GM12878 (cell line): ENCODE measurements at regions not wholly inside any gene's neighbourhood (a gene's known extent, or its start where the extent isn't known, plus 50 kb on each side); places are given as distances from the start of the nearest gene placed in this dataset.

ENCODE experiments used
- BHLHE40 ChIP-seq, 2 experiments: fragments of 450-650 bp in 1 of 2; IDR thresholded peaks; 2 replicates each; pipeline ENCODE4 v1.6.1; 2011 to 2017; ENCODE audit warnings: low read depth in 2 of 2, borderline replicate concordance in 1 of 2, improper control_type of control experiment in 1 of 2, low read length in 1 of 2, mild to moderate bottlenecking in 1 of 2
- NR2F1 ChIP-seq: fragments of 450-650 bp; conservative IDR thresholded peaks from 2 replicates; pipeline ENCODE4 v1.6.1; 2017; ENCODE audit warnings: mild to moderate bottlenecking
- POLR2AphosphoS2 ChIP-seq: IDR thresholded peaks from 2 replicates; pipeline ENCODE4 v1.6.1; 2011; ENCODE audit warnings: low read depth, mild to moderate bottlenecking, low read length, improper control_type of control experiment, moderate library complexity
- RBBP5 ChIP-seq: fragments of 200-600 bp; sonication (generic); conservative IDR thresholded peaks from 2 replicates; pipeline ENCODE4 v1.6.1; 2016
- SIX5 ChIP-seq: IDR thresholded peaks from 2 replicates; pipeline ENCODE4 v1.6.1; 2011; ENCODE audit warnings: mild to moderate bottlenecking, low read depth, low read length, moderate library complexity; ENCODE audit not compliant: severe bottlenecking
- SP1 ChIP-seq: IDR thresholded peaks from one replicate; pipeline ENCODE4 v1.6.1; 2011; ENCODE audit warnings: low read depth, low read length
- TCF12 ChIP-seq: IDR thresholded peaks from 2 replicates; pipeline ENCODE4 v1.6.1; 2011; ENCODE audit warnings: low read depth, mild to moderate bottlenecking, low read length
- TF ChIP-seq, protein P1 (sequence below): fragments of 450-650 bp; formaldehyde crosslinking; IDR thresholded peaks from 2 replicates; pipeline ENCODE4 v1.4.0; 2022; ENCODE audit warnings: mild to moderate bottlenecking, moderate library complexity
- TF ChIP-seq, protein P2 (sequence below): fragments of 150-350 bp; IDR thresholded peaks from 2 replicates; pipeline ENCODE4 v1.6.1; 2014; ENCODE audit warnings: mild to moderate bottlenecking, low read depth, low read length
- TF ChIP-seq, protein P3 (sequence below): IDR thresholded peaks from 2 replicates; pipeline ENCODE4 v1.6.1; 2012; ENCODE audit warnings: improper control_type of control experiment, low read depth, low read length; ENCODE audit not compliant: insufficient replicate concordance

DNA sequence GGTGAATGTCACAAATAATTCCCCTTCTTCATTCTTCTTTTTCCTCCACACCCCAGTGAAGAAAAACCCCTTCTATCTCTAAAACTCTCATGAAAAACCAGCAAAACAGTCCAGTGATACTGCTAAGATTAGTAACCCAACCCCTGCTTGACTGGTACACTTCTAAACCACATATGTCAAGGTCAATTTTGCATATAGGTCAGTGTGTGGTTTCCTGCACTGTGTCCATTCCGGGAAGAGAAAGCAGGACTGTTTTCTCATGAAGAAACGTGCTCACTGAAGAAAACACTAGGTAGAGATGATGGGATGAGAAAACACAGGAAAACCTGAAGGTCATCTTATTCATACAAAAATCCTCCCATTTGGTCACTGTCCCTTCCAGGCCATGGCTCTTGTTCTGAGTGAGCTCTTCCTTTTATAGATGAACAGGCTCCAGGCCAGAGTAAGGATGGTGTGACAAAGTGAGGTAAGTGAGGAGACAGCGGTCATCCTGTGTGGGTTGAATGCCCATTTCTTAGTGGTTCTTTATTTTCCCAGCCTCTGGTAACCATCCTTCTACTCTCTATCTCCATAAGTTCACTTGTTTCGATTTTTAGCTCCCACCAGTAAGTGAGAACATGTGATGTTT, 122.7 kb downstream of the FASLG start (continued):
- TF ChIP-seq, protein P1, sequence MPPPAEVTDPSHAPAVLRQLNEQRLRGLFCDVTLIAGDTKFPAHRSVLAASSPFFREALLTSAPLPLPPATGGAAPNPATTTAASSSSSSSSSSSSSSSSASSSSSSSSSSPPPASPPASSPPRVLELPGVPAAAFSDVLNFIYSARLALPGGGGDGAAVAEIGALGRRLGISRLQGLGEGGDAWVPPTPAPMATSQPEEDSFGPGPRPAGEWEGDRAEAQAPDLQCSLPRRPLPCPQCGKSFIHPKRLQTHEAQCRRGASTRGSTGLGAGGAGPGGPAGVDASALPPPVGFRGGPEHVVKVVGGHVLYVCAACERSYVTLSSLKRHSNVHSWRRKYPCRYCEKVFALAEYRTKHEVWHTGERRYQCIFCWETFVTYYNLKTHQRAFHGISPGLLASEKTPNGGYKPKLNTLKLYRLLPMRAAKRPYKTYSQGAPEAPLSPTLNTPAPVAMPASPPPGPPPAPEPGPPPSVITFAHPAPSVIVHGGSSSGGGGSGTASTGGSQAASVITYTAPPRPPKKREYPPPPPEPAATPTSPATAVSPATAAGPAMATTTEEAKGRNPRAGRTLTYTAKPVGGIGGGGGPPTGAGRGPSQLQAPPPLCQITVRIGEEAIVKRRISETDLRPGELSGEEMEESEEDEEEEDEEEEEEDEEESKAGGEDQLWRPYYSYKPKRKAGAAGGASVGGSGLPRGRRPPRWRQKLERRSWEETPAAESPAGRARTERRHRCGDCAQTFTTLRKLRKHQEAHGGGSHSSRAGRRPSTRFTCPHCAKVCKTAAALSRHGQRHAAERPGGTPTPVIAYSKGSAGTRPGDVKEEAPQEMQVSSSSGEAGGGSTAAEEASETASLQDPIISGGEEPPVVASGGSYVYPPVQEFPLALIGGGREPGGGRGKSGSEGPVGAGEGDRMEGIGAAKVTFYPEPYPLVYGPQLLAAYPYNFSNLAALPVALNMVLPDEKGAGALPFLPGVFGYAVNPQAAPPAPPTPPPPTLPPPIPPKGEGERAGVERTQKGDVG, result no peak
- TF ChIP-seq RBBP5, result no peak
- TF ChIP-seq, protein P2, sequence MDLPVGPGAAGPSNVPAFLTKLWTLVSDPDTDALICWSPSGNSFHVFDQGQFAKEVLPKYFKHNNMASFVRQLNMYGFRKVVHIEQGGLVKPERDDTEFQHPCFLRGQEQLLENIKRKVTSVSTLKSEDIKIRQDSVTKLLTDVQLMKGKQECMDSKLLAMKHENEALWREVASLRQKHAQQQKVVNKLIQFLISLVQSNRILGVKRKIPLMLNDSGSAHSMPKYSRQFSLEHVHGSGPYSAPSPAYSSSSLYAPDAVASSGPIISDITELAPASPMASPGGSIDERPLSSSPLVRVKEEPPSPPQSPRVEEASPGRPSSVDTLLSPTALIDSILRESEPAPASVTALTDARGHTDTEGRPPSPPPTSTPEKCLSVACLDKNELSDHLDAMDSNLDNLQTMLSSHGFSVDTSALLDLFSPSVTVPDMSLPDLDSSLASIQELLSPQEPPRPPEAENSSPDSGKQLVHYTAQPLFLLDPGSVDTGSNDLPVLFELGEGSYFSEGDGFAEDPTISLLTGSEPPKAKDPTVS, result no peak
- no peak for TF ChIP-seq POLR2AphosphoS2
- TF ChIP-seq, protein P3, sequence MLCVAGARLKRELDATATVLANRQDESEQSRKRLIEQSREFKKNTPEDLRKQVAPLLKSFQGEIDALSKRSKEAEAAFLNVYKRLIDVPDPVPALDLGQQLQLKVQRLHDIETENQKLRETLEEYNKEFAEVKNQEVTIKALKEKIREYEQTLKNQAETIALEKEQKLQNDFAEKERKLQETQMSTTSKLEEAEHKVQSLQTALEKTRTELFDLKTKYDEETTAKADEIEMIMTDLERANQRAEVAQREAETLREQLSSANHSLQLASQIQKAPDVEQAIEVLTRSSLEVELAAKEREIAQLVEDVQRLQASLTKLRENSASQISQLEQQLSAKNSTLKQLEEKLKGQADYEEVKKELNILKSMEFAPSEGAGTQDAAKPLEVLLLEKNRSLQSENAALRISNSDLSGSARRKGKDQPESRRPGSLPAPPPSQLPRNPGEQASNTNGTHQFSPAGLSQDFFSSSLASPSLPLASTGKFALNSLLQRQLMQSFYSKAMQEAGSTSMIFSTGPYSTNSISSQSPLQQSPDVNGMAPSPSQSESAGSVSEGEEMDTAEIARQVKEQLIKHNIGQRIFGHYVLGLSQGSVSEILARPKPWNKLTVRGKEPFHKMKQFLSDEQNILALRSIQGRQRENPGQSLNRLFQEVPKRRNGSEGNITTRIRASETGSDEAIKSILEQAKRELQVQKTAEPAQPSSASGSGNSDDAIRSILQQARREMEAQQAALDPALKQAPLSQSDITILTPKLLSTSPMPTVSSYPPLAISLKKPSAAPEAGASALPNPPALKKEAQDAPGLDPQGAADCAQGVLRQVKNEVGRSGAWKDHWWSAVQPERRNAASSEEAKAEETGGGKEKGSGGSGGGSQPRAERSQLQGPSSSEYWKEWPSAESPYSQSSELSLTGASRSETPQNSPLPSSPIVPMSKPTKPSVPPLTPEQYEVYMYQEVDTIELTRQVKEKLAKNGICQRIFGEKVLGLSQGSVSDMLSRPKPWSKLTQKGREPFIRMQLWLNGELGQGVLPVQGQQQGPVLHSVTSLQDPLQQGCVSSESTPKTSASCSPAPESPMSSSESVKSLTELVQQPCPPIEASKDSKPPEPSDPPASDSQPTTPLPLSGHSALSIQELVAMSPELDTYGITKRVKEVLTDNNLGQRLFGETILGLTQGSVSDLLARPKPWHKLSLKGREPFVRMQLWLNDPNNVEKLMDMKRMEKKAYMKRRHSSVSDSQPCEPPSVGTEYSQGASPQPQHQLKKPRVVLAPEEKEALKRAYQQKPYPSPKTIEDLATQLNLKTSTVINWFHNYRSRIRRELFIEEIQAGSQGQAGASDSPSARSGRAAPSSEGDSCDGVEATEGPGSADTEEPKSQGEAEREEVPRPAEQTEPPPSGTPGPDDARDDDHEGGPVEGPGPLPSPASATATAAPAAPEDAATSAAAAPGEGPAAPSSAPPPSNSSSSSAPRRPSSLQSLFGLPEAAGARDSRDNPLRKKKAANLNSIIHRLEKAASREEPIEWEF, result no peak
- no peak for TF ChIP-seq SP1
- TF ChIP-seq BHLHE40 (IDR thresholded peaks at IDR 0.05; ENCODE audit: borderline replicate concordance in 1 of 2, low read depth in 2 of 2, low read length in 1 of 2), result 0 out of 4 replicates have a peak, but pooled peaks of 1 of the 2 experiments have one; percentile 13
- peak; percentile 69 for TF ChIP-seq NR2F1
- no peak for TF ChIP-seq TCF12
- no peak for TF ChIP-seq SIX5
